ENCODE measurements at regions not wholly inside any gene's neighbourhood (a gene's known extent, or its start where the extent isn't known, plus 50 kb on each side); places are given as distances from the start of the nearest gene placed in this dataset.
A peak's percentile ranks its signal among the peaks of the same experiment; 100 is the strongest.
"Not testable (repeated sequence)": the region's sequence is repeated elsewhere in the genome, so short reads cannot be mapped to it uniquely, and the experiment has no call there.

GRCh38 chr10:6926971-6927370 is 346.9 kb upstream of the PRKCQ start:
- no peak for DNase-seq (ENCODE audit: low read depth in 2 of 2)

GRCh38 chr10:6925146-6925545 is 345.1 kb upstream of the PRKCQ start:
- DNase-seq (ENCODE audit: low read depth in 2 of 2) = no peak

GRCh38 chr10:6924166-6924565 is 344.1 kb upstream of the PRKCQ start:
- DNase-seq (ENCODE audit: low read depth in 2 of 2) = no peak

GRCh38 chr10:6921026-6921425 is 340.9 kb upstream of the PRKCQ start:
- DNase-seq (ENCODE audit: low read depth in 2 of 2) = not testable (repeated sequence)

- peak; percentile 67 to 74 for DNase-seq (ENCODE audit: low read depth in 2 of 2)
These were observed 340.3 kb upstream of the PRKCQ start for GRCh38 chr10:6920072-6921019.

GRCh38 chr10:6919077-6919476 is 339.0 kb upstream of the PRKCQ start:
- no peak for DNase-seq (ENCODE audit: low read depth in 2 of 2)

GRCh38 chr10:6918305-6918704 is 338.2 kb upstream of the PRKCQ start:
- DNase-seq (ENCODE audit: low read depth in 2 of 2) = peak; percentile 64 to 82

GRCh38 chr10:6917125-6917524 is 337.0 kb upstream of the PRKCQ start:
- no peak for DNase-seq (ENCODE audit: low read depth in 2 of 2)

GRCh38 chr10:6916601-6917000 is 336.5 kb upstream of the PRKCQ start:
- DNase-seq (ENCODE audit: low read depth in 2 of 2) = no peak

GRCh38 chr10:6915307-6915706 is 335.2 kb upstream of the PRKCQ start:
- no peak for DNase-seq (ENCODE audit: low read depth in 2 of 2)

GRCh38 chr10:6912929-6913328 is 332.9 kb upstream of the PRKCQ start:
- no peak for DNase-seq (ENCODE audit: low read depth in 2 of 2)

GRCh38 chr10:6912424-6912823 is 332.3 kb upstream of the PRKCQ start:
- DNase-seq (ENCODE audit: low read depth in 2 of 2) = no peak

- no peak for DNase-seq (ENCODE audit: low read depth in 2 of 2)
These were observed 331.9 kb upstream of the PRKCQ start for GRCh38 chr10:6912021-6912420.

GRCh38 chr10:6909905-6910560 is 330.0 kb upstream of the PRKCQ start:
- DNase-seq (ENCODE audit: low read depth in 2 of 2) = no peak

GRCh38 chr10:6907877-6908530 is 327.9 kb upstream of the PRKCQ start:
- no peak for DNase-seq (ENCODE audit: low read depth in 2 of 2)

- no peak for DNase-seq (ENCODE audit: low read depth in 2 of 2)
These were observed 314.3 kb upstream of the PRKCQ start for GRCh38 chr10:6894405-6894804.

GRCh38 chr10:6892864-6893263 is 312.8 kb upstream of the PRKCQ start:
- DNase-seq (ENCODE audit: low read depth in 2 of 2) = no peak

GRCh38 chr10:6891924-6892323 is 311.8 kb upstream of the PRKCQ start:
- DNase-seq (ENCODE audit: low read depth in 2 of 2) = no peak

- DNase-seq (ENCODE audit: low read depth in 2 of 2) = no peak
These were observed 309.6 kb upstream of the PRKCQ start for GRCh38 chr10:6889718-6890117.

GRCh38 chr10:6888434-6888833 is 308.4 kb upstream of the PRKCQ start:
- DNase-seq (ENCODE audit: low read depth in 2 of 2) = no peak

- DNase-seq (ENCODE audit: low read depth in 2 of 2) = no peak
These were observed 305.2 kb upstream of the PRKCQ start for GRCh38 chr10:6885284-6885683.

GRCh38 chr10:6881987-6882386 is 301.9 kb upstream of the PRKCQ start:
- no peak for DNase-seq (ENCODE audit: low read depth in 2 of 2)
